ENCODE measurements at regions not wholly inside any gene's neighbourhood (a gene's known extent, or its start where the extent isn't known, plus 50 kb on each side); places are given as distances from the start of the nearest gene placed in this dataset.

DNA sequence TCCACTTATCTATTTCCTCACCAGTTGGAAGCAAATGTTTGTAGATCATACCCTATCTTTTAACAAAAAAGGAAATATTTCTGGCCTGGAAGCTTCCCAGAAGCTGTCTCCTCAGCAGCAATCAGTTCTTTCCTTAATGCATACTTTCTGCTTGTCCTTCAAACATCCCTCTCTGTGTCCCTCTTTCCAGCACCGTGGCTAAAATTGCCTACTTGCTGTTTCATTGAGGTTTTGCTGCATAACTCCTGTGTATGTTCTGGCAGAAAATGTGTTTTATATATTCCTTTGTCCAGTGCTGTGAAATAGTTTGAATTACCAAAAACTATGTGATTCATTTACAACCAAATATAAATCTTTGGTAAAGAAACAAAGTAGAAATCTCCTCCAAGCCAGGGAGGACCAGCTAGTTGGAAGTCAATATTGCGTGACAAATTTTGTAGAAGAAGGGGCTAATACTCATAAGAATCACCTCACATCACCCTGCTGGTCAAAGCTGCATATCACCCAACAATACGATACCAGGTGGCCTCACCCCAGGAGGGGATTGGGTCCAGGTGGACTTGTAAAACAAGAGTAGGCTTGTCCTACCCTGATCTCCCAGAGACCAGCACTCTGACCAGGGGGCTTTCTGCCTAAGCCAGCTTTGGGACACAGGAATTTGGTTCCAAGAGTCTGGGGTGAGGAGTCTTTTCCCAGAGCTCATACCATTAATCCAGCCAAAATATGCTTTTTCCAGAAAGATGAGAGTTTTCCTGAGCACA lies 198.4 kb upstream of the SNX2 start:
- TF ChIP-seq, protein P1, sequence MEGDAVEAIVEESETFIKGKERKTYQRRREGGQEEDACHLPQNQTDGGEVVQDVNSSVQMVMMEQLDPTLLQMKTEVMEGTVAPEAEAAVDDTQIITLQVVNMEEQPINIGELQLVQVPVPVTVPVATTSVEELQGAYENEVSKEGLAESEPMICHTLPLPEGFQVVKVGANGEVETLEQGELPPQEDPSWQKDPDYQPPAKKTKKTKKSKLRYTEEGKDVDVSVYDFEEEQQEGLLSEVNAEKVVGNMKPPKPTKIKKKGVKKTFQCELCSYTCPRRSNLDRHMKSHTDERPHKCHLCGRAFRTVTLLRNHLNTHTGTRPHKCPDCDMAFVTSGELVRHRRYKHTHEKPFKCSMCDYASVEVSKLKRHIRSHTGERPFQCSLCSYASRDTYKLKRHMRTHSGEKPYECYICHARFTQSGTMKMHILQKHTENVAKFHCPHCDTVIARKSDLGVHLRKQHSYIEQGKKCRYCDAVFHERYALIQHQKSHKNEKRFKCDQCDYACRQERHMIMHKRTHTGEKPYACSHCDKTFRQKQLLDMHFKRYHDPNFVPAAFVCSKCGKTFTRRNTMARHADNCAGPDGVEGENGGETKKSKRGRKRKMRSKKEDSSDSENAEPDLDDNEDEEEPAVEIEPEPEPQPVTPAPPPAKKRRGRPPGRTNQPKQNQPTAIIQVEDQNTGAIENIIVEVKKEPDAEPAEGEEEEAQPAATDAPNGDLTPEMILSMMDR (IDR thresholded peaks at IDR 0.05; ENCODE audit: extremely low read depth in 1 of 2, insufficient read depth in 1 of 2, low read depth in 1 of 2, low read length in 2 of 2), result no peak
- TF ChIP-seq POLR2AphosphoS5 (IDR thresholded peaks at IDR 0.05; ENCODE audit: insufficient read depth, low read depth, low read length) (no peak), EZH2 (IDR thresholded peaks at IDR 0.05; ENCODE audit: borderline replicate concordance, low read depth, low read length, severe bottlenecking) (no peak), POLR2A (IDR thresholded peaks at IDR 0.05; ENCODE audit: low read depth, low read length) (no peak), JUN (IDR thresholded peaks at IDR 0.05; ENCODE audit: borderline replicate concordance, insufficient read depth, insufficient read length, low read depth) (no peak), FOS (IDR thresholded peaks at IDR 0.05; ENCODE audit: borderline replicate concordance, insufficient read depth, low read length) (no peak), MYC (IDR thresholded peaks at IDR 0.05; ENCODE audit: low read depth, low read length) (no peak)
- TF ChIP-seq, protein P2, sequence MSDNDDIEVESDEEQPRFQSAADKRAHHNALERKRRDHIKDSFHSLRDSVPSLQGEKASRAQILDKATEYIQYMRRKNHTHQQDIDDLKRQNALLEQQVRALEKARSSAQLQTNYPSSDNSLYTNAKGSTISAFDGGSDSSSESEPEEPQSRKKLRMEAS (IDR thresholded peaks at IDR 0.05; ENCODE audit: insufficient read depth, insufficient read length), result no peak
